NT2/D1 (cell line): ENCODE measurements at regions not wholly inside any gene's neighbourhood (a gene's known extent, or its start where the extent isn't known, plus 50 kb on each side); places are given as distances from the start of the nearest gene placed in this dataset.

ENCODE experiments used
- SUZ12 ChIP-seq: IDR thresholded peaks from 2 replicates; pipeline ENCODE4 v1.6.1; 2011; ENCODE audit not compliant: insufficient read length, insufficient read depth; ENCODE audit errors: extremely low read depth
- YY1 ChIP-seq: IDR thresholded peaks from 2 replicates; pipeline ENCODE4 v1.6.1; 2011; ENCODE audit not compliant: insufficient read length, insufficient read depth
- ZNF274 ChIP-seq: IDR thresholded peaks from 2 replicates; pipeline ENCODE4 v1.6.1; 2011; ENCODE audit warnings: mild to moderate bottlenecking, low read depth, low read length

DNA sequence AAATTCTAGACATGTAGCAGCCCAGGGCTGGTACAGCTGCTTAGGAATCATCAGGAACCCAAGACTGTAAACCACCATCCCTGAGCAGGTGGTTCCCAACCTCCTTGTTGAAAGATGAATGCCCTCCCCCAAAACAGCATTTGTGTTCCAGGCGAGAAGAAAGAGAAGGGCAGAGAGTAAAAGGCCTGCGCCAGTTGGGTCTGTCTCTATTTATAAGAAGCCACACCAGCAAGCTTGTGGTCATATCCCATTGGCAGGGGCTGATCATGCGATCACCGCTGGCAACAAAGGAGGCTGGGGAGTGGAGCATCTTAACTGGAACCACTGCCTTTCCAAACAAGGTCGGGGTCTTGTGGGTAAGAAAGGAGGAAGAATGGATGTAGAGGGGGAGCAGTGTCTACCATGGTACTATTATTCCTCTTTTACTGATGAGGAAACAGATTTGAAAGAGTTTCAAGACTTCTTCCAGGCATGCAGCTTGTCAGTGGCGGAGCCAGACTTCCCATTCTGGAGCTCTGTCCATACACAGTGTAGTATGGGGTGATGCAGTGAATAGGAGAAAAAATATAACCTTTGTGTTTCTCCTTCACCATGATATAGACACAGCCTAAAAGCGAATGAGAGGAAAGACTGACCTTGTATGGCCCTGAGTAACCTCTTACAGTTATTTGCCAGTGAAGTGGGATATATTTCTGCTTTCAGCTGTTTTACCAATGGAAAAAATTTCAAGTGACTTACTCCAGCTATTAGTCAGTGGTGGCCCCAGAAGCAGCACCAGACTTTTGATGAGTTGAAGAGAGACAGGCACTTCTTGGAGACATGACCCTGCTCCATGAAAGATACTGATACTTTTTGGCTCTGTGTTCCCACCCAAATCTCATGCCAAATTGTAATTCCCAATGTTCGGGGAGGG, 222.6 kb downstream of the ABHD5 start:
- no peak for TF ChIP-seq ZNF274
- no peak for TF ChIP-seq YY1
- TF ChIP-seq SUZ12: no peak
